SK-N-SH (cell line): ENCODE measurements at regions not wholly inside any gene's neighbourhood (a gene's known extent, or its start where the extent isn't known, plus 50 kb on each side); places are given as distances from the start of the nearest gene placed in this dataset.

Experiments used
- CHD2 ChIP-seq: fragments of 150-350 bp; IDR thresholded peaks from 2 replicates; pipeline ENCODE4 v1.6.1; 2018; ENCODE audit warnings: low read length; ENCODE audit not compliant: partially characterized antibody
- EP300 ChIP-seq, 2 experiments: IDR thresholded peaks; 2 replicates each; pipeline versions ENCODE4 v1.4.0 to v1.6.1; 2012; ENCODE audit warnings: borderline replicate concordance in 1 of 2, low read depth in 1 of 2, low read length in 1 of 2
- FOXM1 ChIP-seq: IDR thresholded peaks from 2 replicates; pipeline ENCODE4 v1.4.0; 2012; ENCODE audit warnings: low read depth, mild to moderate bottlenecking
- POLR2AphosphoS5 ChIP-seq: IDR thresholded peaks from 2 replicates; pipeline ENCODE4 v1.6.1; 2012; ENCODE audit warnings: low read depth, low read length
- TF ChIP-seq, protein P1 (sequence below): fragments of 200-600 bp; sonication (generic); IDR thresholded peaks from 2 replicates; pipeline ENCODE4 v1.6.1; 2017; ENCODE audit warnings: antibody characterized with exemption, mild to moderate bottlenecking, moderate library complexity
- TF ChIP-seq, protein P2 (sequence below): IDR thresholded peaks from 2 replicates; pipeline ENCODE4 v1.4.0; 2012; ENCODE audit warnings: low read depth

DNA sequence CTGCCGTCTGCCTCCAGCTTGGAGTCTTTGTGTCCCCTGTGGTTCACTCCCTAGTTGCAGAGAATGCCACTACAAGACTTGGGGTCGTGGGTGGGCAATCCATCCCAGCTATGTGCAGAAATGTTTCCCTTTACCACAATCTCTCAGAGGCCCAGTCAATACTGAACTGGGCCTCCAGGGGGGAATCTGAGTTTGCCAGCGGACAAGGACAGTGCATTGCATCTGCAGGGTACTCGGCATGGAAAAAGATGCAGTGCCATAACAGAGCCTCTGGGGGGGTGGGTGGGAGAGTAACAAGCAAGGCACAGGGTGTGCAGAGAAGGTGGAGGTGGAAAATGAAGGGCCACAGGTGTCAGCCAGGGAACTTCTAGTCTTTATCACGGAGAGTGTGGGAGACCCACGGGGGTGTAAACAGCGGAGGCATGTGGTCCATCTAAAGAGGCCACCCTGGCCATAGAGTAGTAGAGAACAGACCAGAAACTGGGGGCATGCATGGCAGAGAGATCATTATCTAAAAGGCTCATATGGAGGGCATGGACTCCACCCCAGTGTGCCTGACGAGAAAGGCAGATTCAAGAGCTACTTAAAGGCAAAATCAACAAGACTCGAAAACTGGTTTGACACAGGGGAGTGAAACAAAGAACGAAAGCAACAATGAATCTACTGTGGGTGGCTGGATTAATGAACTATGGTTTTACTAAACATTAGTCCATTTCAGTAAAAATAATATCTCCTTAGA is 182.4 kb downstream of the ANXA2 start:
- TF ChIP-seq, protein P1, sequence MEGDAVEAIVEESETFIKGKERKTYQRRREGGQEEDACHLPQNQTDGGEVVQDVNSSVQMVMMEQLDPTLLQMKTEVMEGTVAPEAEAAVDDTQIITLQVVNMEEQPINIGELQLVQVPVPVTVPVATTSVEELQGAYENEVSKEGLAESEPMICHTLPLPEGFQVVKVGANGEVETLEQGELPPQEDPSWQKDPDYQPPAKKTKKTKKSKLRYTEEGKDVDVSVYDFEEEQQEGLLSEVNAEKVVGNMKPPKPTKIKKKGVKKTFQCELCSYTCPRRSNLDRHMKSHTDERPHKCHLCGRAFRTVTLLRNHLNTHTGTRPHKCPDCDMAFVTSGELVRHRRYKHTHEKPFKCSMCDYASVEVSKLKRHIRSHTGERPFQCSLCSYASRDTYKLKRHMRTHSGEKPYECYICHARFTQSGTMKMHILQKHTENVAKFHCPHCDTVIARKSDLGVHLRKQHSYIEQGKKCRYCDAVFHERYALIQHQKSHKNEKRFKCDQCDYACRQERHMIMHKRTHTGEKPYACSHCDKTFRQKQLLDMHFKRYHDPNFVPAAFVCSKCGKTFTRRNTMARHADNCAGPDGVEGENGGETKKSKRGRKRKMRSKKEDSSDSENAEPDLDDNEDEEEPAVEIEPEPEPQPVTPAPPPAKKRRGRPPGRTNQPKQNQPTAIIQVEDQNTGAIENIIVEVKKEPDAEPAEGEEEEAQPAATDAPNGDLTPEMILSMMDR = no peak
- TF ChIP-seq POLR2AphosphoS5 (no peak), FOXM1 (no peak), EP300 (IDR thresholded peaks at IDR 0.05; ENCODE audit: borderline replicate concordance in 1 of 2, low read depth in 1 of 2, low read length in 1 of 2) (no peak), CHD2 (no peak)
- TF ChIP-seq, protein P2, sequence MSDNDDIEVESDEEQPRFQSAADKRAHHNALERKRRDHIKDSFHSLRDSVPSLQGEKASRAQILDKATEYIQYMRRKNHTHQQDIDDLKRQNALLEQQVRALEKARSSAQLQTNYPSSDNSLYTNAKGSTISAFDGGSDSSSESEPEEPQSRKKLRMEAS = no peak
